ENCODE measurements at regions not wholly inside any gene's neighbourhood (a gene's known extent, or its start where the extent isn't known, plus 50 kb on each side); places are given as distances from the start of the nearest gene placed in this dataset.

- no peak overlapping the region for H3K27ac ChIP-seq
- H3K4me1 ChIP-seq: no peaks in the 10 kb centered on the region
- H3K36me3 ChIP-seq: no peaks in the 10 kb centered on the region
- H3K27me3 ChIP-seq: no peaks in the 10 kb centered on the region
- no peaks in the 10 kb centered on the region for H3K9me3 ChIP-seq
- DNase-seq (ENCODE audit: low spot score in 2 of 2): no peak
- H3K4me3 ChIP-seq: no peak overlapping the region
- TF ChIP-seq, protein P1, sequence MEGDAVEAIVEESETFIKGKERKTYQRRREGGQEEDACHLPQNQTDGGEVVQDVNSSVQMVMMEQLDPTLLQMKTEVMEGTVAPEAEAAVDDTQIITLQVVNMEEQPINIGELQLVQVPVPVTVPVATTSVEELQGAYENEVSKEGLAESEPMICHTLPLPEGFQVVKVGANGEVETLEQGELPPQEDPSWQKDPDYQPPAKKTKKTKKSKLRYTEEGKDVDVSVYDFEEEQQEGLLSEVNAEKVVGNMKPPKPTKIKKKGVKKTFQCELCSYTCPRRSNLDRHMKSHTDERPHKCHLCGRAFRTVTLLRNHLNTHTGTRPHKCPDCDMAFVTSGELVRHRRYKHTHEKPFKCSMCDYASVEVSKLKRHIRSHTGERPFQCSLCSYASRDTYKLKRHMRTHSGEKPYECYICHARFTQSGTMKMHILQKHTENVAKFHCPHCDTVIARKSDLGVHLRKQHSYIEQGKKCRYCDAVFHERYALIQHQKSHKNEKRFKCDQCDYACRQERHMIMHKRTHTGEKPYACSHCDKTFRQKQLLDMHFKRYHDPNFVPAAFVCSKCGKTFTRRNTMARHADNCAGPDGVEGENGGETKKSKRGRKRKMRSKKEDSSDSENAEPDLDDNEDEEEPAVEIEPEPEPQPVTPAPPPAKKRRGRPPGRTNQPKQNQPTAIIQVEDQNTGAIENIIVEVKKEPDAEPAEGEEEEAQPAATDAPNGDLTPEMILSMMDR (IDR thresholded peaks at IDR 0.05): no peak
- intact Hi-C loops (cut with DNase I): no loop called here
Observed at GRCh38 chr3:13749063-13749764, 130.7 kb downstream of the WNT7A start.

- TF ChIP-seq, protein P1 (IDR thresholded peaks at IDR 0.05): no peak
- Histone ChIP-seq H3K36me3 (no peaks in the 10 kb centered on the region), H3K9me3 (no peaks in the 10 kb centered on the region), H3K27ac (no peak overlapping the region), H3K4me3 (no peak overlapping the region), H3K27me3 (no peaks in the 10 kb centered on the region), H3K4me1 (no peaks in the 10 kb centered on the region)
- DNase-seq (ENCODE audit: low spot score in 2 of 2): no peak
- intact Hi-C loops (cut with DNase I): no loop called here
Observed at GRCh38 chr3:13748276-13748879, 131.5 kb downstream of the WNT7A start.

DNA sequence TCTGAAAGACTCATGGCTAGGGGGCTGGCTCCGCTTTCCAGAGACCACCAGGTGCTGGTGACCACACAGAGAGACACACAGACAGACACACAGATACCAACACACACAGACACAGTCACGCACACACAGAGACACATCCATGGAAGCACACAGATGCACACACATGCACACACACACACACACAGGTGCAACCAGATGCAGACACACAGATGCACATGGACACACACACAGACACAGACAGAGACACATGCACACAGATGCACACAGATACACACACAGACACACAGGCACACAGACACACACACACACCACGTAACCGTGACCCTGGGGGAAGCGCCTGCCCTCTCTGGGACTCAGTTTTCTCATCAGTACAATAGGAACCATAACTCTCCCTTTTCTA lies 132.2 kb downstream of the WNT7A start:
- H3K9me3 ChIP-seq: no peaks in the 10 kb centered on the region
- no peaks in the 10 kb centered on the region for H3K36me3 ChIP-seq
- intact Hi-C loops (cut with DNase I): no loop called here
- DNase-seq (ENCODE audit: low spot score in 2 of 2): no peak
- no peak overlapping the region for H3K27ac ChIP-seq
- H3K4me1 ChIP-seq: no peaks in the 10 kb centered on the region
- H3K4me3 ChIP-seq: no peak overlapping the region
- no peaks in the 10 kb centered on the region for H3K27me3 ChIP-seq
- TF ChIP-seq, protein P1 (IDR thresholded peaks at IDR 0.05): no peak

GRCh38 chr3:13746385-13746784 lies 133.5 kb downstream of the WNT7A start:
- Histone ChIP-seq H3K36me3 (no peaks in the 10 kb centered on the region), H3K27ac (no peak overlapping the region), H3K9me3 (peaks cover 0 to 4% of the 10 kb centered on the region in 2 donors), H3K4me1 (no peaks in the 10 kb centered on the region), H3K4me3 (no peak overlapping the region), H3K27me3 (no peaks in the 10 kb centered on the region)
- no peak for DNase-seq (ENCODE audit: low spot score in 2 of 2)
- TF ChIP-seq, protein P1 (IDR thresholded peaks at IDR 0.05): no peak
- intact Hi-C loops (cut with DNase I): no loop called here

DNA sequence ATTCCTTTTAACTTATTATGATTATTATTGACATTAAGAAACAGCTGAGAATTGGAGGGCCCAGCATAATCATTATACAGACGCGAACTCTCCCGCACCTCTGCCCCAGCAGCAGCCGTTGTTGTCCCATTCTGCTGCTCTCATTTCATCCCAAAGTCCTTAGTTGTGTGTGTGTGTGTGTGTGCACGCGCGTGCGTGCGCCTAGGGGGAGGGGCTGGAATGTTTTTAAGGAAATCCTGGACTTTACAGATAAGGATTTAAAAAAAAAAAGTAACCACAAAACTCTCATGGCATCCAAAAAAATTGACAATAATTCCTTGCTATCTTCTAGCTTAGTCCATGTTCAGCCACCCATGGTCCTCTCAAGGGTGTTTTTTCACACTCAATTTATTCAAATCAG lies 134.2 kb downstream of the WNT7A start:
- TF ChIP-seq, protein P1 (IDR thresholded peaks at IDR 0.05): no peak
- Histone ChIP-seq H3K4me3 (no peak overlapping the region), H3K27me3 (no peaks in the 10 kb centered on the region)

More for the DNA sequence above, 134.2 kb downstream of the WNT7A start:
- no peak for DNase-seq (ENCODE audit: low spot score in 2 of 2)
- Histone ChIP-seq H3K4me1 (no peaks in the 10 kb centered on the region), H3K27ac (no peak overlapping the region), H3K9me3 (peaks cover 0 to 4% of the 10 kb centered on the region in 2 donors), H3K36me3 (no peaks in the 10 kb centered on the region)
- intact Hi-C loops (cut with DNase I): no loop called here
